ENCODE measurements at regions not wholly inside any gene's neighbourhood (a gene's known extent, or its start where the extent isn't known, plus 50 kb on each side); places are given as distances from the start of the nearest gene placed in this dataset.

- TF ChIP-seq, protein P1, sequence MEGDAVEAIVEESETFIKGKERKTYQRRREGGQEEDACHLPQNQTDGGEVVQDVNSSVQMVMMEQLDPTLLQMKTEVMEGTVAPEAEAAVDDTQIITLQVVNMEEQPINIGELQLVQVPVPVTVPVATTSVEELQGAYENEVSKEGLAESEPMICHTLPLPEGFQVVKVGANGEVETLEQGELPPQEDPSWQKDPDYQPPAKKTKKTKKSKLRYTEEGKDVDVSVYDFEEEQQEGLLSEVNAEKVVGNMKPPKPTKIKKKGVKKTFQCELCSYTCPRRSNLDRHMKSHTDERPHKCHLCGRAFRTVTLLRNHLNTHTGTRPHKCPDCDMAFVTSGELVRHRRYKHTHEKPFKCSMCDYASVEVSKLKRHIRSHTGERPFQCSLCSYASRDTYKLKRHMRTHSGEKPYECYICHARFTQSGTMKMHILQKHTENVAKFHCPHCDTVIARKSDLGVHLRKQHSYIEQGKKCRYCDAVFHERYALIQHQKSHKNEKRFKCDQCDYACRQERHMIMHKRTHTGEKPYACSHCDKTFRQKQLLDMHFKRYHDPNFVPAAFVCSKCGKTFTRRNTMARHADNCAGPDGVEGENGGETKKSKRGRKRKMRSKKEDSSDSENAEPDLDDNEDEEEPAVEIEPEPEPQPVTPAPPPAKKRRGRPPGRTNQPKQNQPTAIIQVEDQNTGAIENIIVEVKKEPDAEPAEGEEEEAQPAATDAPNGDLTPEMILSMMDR (IDR thresholded peaks at IDR 0.05; ENCODE audit: low read depth, low read length): no peak
- H3K4me3 ChIP-seq (replicated peaks in 1 of 2; ENCODE audit: low read depth in 2 of 2, low read length in 2 of 2): no peak overlapping the region
- no peak for DNase-seq (ENCODE audit: low read depth in 2 of 2)
Observed at GRCh38 chr16:79962962-79963361, 362.4 kb upstream of the MAF start.

DNA sequence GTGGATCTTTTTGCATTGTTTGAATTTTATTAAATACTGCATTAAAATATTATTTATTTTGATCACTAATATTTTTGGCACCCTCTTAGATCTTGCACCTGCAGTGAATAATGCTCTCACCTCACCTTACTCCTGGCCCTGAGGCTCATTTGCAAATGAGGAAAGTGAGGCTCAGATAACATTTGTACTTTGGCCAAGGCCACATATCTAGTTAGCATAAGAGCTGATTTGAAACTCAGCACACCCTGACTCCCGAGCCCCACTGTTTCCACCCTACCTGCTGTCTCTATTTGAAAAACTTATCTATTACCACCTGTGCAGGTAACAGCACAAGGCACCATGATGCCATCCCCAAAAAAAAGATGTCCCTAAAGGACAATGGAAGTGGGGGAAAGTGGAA is 358.7 kb upstream of the MAF start:
- DNase-seq (ENCODE audit: low read depth in 2 of 2): no peak
- no peak overlapping the region for H3K4me3 ChIP-seq (replicated peaks in 1 of 2; ENCODE audit: low read depth in 2 of 2, low read length in 2 of 2)
- TF ChIP-seq, protein P1 (IDR thresholded peaks at IDR 0.05; ENCODE audit: low read depth, low read length): no peak

DNA sequence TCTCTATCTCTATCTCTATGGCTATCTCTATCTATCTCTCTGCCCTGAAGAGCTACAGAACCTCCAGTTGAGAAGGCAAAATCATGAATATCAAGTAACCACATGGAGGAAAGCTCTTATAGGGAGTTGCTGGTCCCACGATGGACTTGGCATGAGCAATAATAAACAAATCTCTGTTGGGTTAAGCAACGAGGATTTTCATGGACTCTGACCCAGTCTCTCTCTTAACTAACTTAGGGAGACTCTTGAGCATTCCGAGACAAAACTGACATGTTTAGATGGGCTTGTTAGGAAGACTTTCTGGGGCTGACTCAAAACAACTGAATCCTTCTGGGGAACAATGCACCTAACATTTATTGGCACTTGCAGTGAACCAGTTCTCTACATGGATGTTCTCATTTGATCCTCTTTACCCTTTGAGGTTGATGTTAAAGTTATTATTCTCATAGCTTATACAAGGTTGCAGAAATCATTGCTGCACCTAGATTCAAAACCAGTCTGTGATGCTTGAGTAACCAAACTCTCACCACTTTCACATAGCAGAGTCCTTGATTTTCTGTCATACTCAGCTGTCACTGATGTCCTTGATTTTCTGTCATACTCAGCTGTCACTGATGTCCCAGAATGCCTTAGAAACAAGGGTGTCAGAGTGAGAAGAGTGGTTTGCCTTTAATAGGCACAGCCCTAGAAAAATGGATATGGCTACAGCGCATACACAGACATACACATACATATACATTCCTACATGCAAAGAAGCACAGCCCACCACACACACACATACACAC is 354.6 kb upstream of the MAF start:
- H3K4me3 ChIP-seq (replicated peaks in 1 of 2; ENCODE audit: low read depth in 2 of 2, low read length in 2 of 2): no peak overlapping the region
- TF ChIP-seq, protein P1 (IDR thresholded peaks at IDR 0.05; ENCODE audit: low read depth, low read length): no peak
- no peak for DNase-seq (ENCODE audit: low read depth in 2 of 2)

DNA sequence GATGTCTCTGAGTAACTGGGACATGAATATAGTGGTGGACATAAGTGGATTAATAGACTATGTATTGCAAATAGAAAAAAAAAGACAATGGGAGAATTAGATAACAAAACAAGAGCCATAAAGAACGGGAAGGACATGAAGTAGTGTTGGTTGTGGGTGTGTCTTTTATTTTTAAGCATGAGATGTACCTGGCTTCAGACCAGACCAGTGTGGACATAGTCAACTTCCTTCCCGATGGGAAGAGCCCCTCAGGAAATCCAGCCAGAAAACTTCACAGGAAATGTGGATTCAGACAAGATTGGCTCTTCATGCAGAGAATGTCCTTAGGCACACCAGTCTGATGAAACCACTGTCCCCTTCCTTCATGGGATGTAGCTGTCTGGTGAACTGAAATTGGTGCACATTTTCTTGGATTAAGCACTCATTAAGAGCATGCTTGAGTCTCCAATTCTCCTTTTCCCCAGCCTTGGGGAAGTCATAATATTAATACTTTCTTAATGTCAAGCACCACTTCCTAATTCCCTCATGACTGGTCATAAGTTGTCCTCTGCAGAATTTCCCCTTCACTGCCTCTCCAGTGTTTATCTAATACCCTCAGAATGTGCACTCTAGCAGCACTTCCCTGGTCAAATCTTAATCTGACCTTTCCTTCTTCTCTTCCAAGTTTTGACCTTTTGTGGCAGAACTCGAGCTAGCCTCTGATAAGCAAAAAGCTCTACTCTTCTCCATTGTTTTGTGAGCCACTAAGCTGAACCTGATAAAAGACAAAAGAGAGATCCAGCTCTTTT is 350.6 kb upstream of the MAF start:
- no peak for DNase-seq (ENCODE audit: low read depth in 2 of 2)
- H3K4me3 ChIP-seq (replicated peaks in 1 of 2; ENCODE audit: low read depth in 2 of 2, low read length in 2 of 2): no peak overlapping the region
- TF ChIP-seq, protein P1 (IDR thresholded peaks at IDR 0.05; ENCODE audit: low read depth, low read length): no peak

DNA sequence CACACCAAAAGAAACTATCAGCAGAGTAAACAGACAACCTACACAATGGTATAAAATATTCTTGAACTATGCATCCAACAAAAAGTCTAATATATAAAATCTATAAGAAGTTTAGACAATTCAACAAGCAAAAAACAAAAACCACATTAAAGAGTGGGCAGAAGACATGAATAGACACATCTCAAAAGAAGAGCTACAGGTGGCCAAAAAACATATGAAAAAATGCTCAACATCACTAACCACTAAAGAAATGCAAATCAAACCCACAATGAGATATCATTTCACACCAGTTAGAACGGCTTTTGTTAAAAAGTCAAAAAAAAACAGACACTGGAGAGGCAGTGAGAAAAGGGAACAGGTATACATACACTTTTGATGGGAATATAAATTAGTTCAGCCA is 348.9 kb upstream of the MAF start:
- H3K4me3 ChIP-seq (replicated peaks in 1 of 2; ENCODE audit: low read depth in 2 of 2, low read length in 2 of 2): no peak overlapping the region
- no peak for DNase-seq (ENCODE audit: low read depth in 2 of 2)
- TF ChIP-seq, protein P1 (IDR thresholded peaks at IDR 0.05; ENCODE audit: low read depth, low read length): no peak

DNA sequence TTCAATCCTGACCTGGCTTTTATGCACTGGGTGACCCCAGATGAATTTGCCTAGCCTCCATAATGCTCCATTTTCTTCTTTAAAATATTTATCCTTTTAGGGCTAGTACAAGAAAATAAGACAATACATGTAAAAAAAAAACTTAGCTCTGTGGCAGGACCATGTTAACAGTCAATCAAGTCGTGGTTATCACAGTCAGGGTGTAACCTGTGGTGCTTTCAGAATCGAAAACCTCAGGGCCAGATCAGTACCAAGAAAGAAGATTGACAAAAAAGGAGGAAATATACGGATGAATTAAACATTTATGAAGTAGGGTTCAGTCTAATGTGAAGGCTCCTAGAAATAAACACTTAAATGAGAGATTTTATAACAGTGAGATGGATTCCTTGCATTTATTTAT is 347.2 kb upstream of the MAF start:
- DNase-seq (ENCODE audit: low read depth in 2 of 2): no peak
- no peak overlapping the region for H3K4me3 ChIP-seq (replicated peaks in 1 of 2; ENCODE audit: low read depth in 2 of 2, low read length in 2 of 2)
- TF ChIP-seq, protein P1 (IDR thresholded peaks at IDR 0.05; ENCODE audit: low read depth, low read length): no peak
